ENCODE measurements at regions not wholly inside any gene's neighbourhood (a gene's known extent, or its start where the extent isn't known, plus 50 kb on each side); places are given as distances from the start of the nearest gene placed in this dataset.

DNA sequence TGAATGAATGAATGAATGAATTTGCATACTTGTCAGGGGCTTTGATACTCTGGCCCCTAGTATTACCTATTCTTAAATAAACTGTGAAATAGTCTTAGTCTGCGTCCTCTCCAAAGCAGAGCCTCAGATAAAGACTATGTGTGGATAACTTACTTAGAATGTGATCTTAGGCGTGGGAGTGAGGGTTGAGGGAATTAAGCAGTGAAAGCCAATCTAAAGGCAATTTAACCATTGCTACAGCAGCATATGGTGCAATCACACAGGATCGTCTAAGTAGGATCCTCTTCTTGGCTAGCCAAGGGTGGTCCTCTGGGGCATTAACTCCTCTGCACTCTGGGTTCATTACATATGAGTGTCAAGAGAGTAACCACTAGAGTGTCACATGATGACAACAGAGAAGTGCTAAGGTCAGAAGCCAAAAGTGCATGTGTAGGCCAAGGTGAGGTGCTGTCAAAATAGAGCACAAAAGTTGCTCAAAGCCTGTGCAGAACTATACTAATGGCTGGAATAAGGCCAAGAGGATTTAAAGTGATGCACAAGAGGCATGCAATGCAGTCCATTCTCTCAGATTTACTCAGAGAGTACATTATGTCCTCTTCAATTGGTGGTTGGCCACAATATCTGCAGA, 274.4 kb upstream of the SEMA6A start:
- DNase-seq (ENCODE audit: low spot score), result no peak

- DNase-seq (ENCODE audit: low spot score), result no peak
Observed at GRCh38 chr5:116847960-116848359, 273.3 kb upstream of the SEMA6A start.

DNA sequence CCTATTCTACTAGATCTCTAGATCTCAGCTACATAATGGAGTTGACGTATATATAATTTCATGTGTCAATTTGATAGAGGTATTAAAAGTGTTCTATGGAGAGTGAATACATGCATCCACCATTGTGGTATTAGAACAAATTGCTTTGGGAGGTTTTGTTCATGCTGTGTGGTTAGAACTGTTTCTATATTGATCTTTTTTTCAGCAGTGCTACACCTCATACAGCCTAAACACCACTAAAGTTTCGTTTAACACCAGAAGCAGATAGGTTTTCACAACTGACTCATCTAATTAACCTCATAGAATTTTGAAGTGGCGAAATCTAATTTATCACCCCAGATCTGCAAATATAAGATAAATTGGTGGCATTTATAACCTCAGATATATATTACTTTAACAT, 269.4 kb upstream of the SEMA6A start:
- no peak for DNase-seq (ENCODE audit: low spot score)

DNA sequence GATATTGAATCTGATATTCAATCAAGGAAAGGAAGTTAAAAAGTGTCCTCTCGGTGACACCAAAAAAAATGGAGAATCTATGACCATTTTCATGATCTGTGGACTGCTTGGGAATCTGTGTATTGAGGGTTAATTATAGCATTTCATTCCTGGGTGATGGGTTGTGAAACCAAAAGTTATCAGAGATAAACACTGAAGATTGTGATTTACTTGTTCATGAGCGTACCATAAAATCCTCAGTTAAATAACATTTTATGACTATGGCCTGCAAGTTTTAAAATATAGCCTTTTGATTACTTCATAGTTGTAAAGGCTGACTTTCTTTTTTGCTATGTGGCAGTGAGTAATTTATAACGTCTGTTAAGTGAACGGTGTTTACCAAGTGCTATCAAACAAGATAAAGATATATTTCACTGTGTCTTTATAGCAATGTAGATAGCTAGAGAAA, 267.9 kb upstream of the SEMA6A start:
- DNase-seq (ENCODE audit: low spot score), result no peak

- DNase-seq (ENCODE audit: low spot score), result no peak
Observed at GRCh38 chr5:116841734-116842133, 267.1 kb upstream of the SEMA6A start.

DNA sequence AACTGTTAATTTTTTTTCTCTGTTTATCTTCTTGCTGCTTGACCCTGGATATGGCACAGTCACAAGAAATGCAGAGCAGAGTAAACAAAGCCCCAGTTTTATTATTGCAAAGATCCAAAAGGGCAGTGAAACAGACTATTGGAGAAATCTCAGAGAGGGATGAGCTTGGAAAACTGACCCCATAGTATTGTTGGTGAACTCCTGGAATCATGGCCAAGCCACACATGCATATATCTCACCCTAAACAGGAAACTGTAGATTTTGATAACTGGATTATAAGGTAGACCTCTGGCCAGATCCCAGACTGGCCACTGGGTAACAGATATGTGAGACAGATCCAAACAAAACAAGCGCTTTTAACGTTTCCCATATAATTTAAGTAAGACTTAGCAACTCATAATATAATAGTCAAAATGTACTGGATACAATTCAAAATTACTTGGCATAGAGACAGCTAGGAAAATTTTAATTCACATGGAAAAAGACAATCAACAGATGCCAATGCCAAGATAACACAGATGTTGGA, 263.5 kb upstream of the SEMA6A start:
- DNase-seq (ENCODE audit: low spot score), result no peak

DNA sequence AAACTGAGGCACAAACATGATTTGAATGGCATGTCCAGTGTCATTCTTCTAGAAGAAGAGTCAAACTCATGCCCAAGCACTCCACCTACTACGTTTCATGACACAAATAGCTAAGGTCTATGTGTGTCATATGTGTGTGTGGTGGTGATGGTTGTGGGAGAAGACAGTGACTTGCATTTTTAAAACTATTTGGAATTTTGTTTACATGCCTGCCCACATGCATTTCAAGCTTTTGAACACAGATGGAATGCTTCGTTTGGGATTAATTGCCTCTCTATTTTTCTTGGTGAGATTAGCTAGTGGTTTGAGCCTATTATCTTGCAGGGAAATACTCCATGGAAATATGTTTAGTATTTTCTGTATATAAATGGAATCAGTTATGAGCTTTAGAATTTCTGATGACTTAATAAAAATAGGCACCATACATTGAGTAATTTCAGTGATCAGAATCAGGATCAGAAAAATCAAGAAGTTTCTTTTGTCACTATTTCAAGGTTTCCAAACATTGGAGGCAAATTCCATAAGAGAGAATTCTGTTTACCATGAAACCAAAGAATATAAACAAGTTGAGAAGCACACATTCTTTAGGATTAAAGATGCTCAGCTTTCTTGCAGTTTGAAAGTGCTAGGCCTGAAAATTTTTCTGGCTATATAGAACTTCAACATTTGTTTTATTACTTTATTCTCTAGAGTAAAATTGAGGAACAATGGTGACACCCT, 260.3 kb upstream of the SEMA6A start:
- no peak for DNase-seq (ENCODE audit: low spot score)

GRCh38 chr5:116830079-116830478, 255.5 kb upstream of the SEMA6A start:
- DNase-seq (ENCODE audit: low spot score), result no peak

DNA sequence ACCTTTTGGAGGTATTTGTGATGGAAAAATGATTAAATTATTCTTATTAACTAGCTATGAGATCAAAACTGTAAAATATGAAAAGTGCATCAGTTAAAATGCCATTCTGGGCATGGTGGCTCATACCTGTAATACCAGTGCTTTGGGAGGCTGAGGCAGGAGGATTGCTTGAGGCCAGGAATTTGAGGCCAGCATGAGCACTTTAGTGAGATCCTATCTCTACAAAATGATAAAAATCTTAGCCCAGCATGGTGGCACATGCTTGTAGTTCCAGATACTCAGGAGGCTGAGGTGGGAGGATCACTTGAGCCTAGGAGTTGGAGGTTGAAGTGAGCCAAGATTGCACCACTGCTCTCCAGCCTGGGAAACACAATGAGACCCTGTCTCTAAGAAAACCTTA, 252.5 kb upstream of the SEMA6A start:
- no peak for DNase-seq (ENCODE audit: low spot score)

DNA sequence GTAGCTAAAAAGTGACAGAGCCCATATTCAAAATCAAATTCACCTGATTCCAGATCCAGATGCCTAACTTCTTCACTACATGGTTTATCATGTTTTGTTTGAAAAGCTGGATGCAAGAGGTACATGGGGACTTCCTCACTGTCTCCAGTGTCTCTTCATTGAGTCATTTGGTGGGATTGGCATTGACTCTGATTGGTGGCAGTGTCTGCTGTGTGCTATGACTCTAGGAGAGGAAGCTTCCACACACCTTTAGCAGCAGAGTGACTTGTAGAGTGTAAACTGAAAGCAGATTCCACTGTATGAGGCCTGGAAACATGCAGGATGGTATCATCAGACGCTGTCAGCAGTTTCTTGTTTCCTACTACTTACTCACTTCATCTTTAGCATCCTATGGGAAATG, 250.9 kb upstream of the SEMA6A start:
- DNase-seq (ENCODE audit: low spot score), result no peak

DNA sequence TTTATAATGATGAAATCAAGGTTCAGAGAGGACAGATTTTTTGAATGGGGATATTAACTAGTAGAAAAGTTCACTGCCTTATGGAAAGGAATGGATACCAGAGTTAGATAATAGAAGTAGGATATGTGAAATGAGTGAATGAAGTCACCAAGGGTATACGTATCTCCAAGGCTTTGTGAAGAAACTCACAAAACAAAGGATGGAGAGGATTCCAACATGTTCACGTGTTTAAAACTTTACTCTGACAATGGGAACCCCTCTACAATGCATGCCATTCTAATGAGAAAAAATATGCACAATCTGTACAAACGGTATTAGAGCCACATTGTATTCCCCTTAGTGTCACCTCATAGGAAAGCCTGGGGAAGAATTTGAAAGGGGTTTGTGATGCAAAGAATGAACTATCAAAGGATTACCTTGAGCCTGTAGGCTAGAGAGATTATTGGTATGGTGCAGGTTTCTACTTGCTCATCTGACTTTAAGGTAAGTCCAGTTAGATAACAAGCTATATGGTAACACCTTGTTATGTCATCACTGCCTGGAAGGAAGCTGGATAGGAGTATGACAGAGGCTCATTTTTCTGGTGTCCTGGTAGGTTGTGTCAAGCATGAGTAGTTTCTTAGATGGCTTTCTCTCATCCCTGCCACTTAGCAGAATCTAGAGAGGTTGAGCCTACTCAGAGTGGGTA, 250.3 kb upstream of the SEMA6A start:
- no peak for DNase-seq (ENCODE audit: low spot score)

DNA sequence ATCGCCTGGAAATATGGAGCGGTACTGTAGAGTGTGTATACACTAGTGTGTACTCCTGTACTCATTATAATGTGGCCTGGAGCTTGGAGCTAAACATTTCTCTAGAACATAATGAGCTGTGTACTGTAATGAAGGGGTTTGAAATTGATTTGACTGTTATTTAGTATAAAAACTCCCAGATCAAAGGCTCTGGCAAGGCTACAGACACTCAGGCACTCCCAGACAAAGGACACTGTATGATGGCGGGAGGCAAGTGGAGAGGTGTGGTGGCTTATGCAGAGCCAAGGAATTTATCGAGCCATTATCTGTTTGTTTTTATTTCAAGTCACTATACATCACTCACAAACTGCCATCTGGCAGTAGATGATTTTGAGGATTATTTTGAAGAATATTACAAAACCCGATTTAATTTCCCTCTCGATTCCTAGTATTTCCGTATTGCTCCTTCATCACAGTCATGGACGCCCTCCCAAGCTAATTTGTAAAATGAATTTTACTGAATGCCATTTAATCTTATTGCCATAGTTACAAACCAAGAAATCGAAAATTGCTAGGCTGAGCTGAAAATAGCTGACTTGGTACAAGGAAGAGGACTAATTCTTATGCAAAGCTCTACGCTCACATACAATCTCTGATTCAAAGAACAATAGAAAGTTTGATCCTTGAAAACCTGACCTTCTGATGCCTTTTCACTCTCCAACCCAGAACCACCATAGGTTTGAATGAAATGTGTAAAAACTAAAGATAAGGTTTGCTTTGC, 240.2 kb upstream of the SEMA6A start:
- no peak for DNase-seq (ENCODE audit: low spot score)

GRCh38 chr5:116813906-116814305, 239.3 kb upstream of the SEMA6A start:
- no peak for DNase-seq (ENCODE audit: low spot score)

GRCh38 chr5:116813356-116813755, 238.7 kb upstream of the SEMA6A start:
- DNase-seq (ENCODE audit: low spot score), result no peak

GRCh38 chr5:116810951-116811350, 236.3 kb upstream of the SEMA6A start:
- DNase-seq (ENCODE audit: low spot score), result no peak

- DNase-seq (ENCODE audit: low spot score), result no peak
Observed at GRCh38 chr5:116806836-116807235, 232.2 kb upstream of the SEMA6A start.

- no peak for DNase-seq (ENCODE audit: low spot score)
Observed at GRCh38 chr5:116799401-116799800, 224.8 kb upstream of the SEMA6A start.

DNA sequence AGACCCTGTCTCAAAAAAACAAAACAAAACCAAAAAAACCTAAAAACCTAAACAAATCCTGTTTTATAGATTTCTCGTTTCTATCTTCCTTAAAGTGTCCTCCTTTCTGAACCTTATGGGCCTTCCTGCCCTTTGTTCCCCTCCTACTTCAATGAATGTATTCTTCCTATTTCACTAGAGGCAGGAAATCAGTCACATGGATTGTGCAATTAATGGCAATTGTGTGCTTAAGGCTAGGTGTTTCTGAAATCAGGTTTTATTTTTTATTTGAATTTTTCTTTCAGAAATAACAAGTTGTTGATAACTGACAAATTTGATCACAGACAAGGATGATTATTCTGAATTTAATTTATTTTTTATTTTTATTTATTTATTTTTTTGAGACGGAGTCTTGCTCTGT, 220.6 kb upstream of the SEMA6A start:
- DNase-seq (ENCODE audit: low spot score), result no peak

DNA sequence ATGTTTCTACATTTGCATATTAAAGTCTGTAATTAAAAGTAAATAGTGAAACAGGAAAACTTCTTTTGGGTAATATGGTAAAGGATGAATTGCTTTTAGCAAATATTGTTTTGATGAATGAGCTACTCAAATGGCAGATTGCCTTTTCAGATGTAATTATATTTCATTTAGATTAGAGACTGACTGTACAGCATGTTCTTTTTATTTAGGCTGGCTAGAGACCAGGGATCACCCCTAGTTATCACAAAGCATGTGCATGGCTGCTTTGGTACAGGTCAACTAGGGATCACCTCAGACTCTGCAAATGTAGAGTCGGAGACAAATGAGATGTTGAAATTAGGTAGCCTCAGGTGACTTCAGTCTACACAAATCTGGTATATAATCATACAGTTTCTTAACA, 214.9 kb upstream of the SEMA6A start:
- DNase-seq (ENCODE audit: low spot score), result no peak

DNA sequence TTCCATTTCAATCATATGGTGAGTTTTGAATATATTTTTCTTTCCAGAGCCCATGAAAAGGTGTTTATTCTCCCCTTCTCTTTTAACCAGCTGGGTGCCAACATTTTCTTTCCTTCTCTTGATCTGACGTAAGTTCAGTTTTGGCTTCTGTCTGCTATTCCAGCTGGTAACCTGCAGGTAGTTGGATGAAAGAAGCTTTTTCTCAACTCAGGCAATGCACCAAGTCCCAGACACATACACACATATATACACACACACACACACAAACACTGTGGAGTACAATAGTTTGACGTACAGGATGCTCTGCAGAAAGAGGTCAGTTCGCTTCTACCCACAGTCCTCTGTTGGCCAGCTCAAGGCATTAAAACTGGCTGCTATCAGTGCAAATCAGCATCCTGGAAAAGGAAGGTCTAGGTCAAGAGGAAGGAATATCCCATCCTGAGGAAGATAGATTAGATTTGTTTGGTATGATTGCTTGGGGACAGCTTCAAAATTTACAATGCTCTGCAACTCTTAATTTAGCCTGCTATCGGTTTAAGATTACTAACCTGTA, 214.3 kb upstream of the SEMA6A start:
- DNase-seq (ENCODE audit: low spot score), result no peak

DNA sequence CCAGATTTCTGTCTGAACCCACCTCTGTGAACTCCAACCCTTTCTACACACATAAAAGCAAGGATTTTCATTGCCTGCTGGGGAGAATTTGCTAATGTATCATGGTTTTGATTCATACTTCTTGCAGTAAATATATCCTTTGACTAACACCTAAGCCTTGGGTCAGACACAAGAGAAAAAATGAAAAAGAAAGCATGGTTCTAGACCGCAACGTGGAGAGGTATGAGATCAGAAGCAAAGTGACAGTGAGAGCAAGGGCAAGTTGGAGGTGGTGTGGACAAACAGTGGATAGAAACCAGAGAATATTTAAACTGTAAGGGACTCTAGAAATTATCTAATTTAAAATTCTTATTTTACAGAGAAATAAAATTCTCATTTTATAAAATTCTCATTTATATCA, 212.9 kb upstream of the SEMA6A start:
- no peak for DNase-seq (ENCODE audit: low spot score)

DNA sequence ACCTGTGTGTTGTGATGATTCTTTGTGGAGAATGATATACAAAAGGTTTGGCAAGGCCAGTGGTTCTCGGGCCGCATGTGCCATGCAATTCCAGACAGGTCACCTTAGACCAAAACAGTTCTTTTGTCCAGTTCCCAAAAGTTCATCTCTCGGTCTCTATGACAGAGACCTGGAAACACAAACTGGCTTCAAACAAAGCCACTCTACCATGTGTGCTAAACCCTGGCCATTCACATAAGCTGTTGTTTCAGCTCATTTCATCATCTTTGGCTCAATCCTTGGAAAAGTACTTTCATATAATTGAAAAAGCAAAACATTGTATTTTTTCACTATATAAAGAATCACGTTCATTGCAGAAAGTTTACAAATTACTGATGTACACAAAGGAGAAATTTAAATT, 210.5 kb upstream of the SEMA6A start:
- no peak for DNase-seq (ENCODE audit: low spot score)
